PC-9 (cell line): ENCODE measurements at regions not wholly inside any gene's neighbourhood (a gene's known extent, or its start where the extent isn't known, plus 50 kb on each side); places are given as distances from the start of the nearest gene placed in this dataset.

Experiments used
- BruUV-seq: library from RNA; stranded (reverse); fragments of 400-500 nt; replicated peaks from 2 replicates; lab custom pipeline; 2021; lab: Mats Ljungman, UMichigan
- CTCF ChIA-PET: fragments of 300-600 bp; sonication (Branson Sonifier 250); formaldehyde crosslinking; loops from one replicate; lab custom pipeline; 2022; ENCODE audit warnings: antibody characterized with exemption; lab: Charles Lee
- POLR2A ChIA-PET: fragments of 300-600 bp; sonication (Branson Sonifier 250); formaldehyde crosslinking; loops from one replicate; lab custom pipeline; 2022; ENCODE audit warnings: antibody characterized with exemption; ENCODE audit not compliant: unreplicated experiment; lab: Charles Lee
- DNase-seq, 2 experiments: peaks; one replicate each; pipeline versions ENCODE4 v3.0.0 to v3.0.0-alpha.2; 2015 to 2022; ENCODE audit warnings: mixed read lengths in 1 of 2
- H2AFZ ChIP-seq: fragments of 200-600 bp; sonication (generic); 2 replicates; pipeline ENCODE4 v1.8.1; 2017; ENCODE audit warnings: antibody characterized with exemption
- H3F3A ChIP-seq: fragments of 200-600 bp; sonication (generic); 2 replicates; pipeline ENCODE4 v1.8.1; 2017; ENCODE audit warnings: antibody characterized with exemption, mild to moderate bottlenecking, low read depth; ENCODE audit not compliant: insufficient read depth
- H3K27ac ChIP-seq: fragments of 200-600 bp; sonication (generic); 2 replicates; pipeline ENCODE4 v1.6.1; 2016; ENCODE audit warnings: mixed run types
- H3K27me3 ChIP-seq: fragments of 200-600 bp; sonication (generic); 2 replicates; pipeline ENCODE4 v1.6.1; 2016; ENCODE audit warnings: low read depth, mixed run types; ENCODE audit not compliant: insufficient read depth
- H3K36me3 ChIP-seq: fragments of 200-600 bp; sonication (generic); 2 replicates; pipeline ENCODE4 v1.6.1; 2016; ENCODE audit warnings: low read depth, mixed run types
- H3K4me1 ChIP-seq: fragments of 200-600 bp; sonication (generic); replicated peaks from 2 replicates; pipeline ENCODE4 v1.6.1; 2016; ENCODE audit warnings: mixed run types; ENCODE audit not compliant: insufficient read depth
- H3K4me2 ChIP-seq: fragments of 200-600 bp; sonication (generic); 2 replicates; pipeline ENCODE4 v1.6.1; 2017; ENCODE audit warnings: mixed run types
- H3K4me3 ChIP-seq: fragments of 200-600 bp; sonication (generic); 2 replicates; pipeline ENCODE4 v1.6.1; 2016; ENCODE audit warnings: mixed run types
- H3K79me2 ChIP-seq: fragments of 200-600 bp; sonication (generic); 2 replicates; pipeline ENCODE4 v1.6.1; 2017; ENCODE audit warnings: low read depth, mixed run types
- H3K9me2 ChIP-seq: fragments of 200-600 bp; sonication (generic); 2 replicates; pipeline ENCODE4 v1.8.1; 2017; ENCODE audit warnings: mild to moderate bottlenecking; ENCODE audit not compliant: insufficient read depth
- H3K9me3 ChIP-seq: fragments of 200-600 bp; sonication (generic); 2 replicates; pipeline ENCODE4 v1.8.1; 2016; ENCODE audit warnings: low read depth; ENCODE audit not compliant: insufficient read depth
- H4K20me1 ChIP-seq: fragments of 200-600 bp; sonication (generic); 2 replicates; pipeline ENCODE4 v1.8.1; 2017; ENCODE audit not compliant: insufficient read depth
- CTCF ChIP-seq: fragments of 200-600 bp; sonication (generic); conservative IDR thresholded peaks from 2 replicates; pipeline ENCODE4 v1.6.1; 2017; ENCODE audit warnings: mixed run types, antibody characterized with exemption, mild to moderate bottlenecking, moderate library complexity
- EZH2 ChIP-seq: fragments of 200-600 bp; sonication (generic); IDR thresholded peaks from 2 replicates; pipeline ENCODE4 v1.8.0; 2017; ENCODE audit warnings: antibody characterized with exemption, low read depth
- intact Hi-C: fragments of 100-400 bp; cut with micrococcal nuclease; formaldehyde crosslinking; loops from one replicate; pipeline ENCODE4 v1.10.0; 2022; ENCODE audit not compliant: unreplicated experiment

DNA sequence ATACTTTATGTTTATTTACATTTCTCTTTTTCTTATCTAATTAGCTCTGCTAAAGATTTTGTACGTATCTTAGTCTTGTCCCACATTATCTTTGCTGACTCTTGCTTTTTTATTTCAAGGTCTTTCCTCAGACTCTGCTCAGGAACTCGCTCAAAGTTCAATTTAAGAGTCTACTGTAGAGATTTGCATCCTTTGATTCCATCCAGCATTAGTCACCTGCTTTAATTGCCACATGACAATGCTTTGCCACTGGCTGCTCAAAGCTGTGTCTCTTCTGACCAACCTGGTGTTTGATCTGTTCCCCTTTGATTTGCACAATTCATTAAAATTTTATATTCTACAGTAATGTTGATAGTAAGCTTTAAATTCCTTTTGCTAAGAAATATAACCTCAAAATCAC lies 157.9 kb upstream of the FREM2 start:
- no TSS peak for BruUV-seq
- H3K9me2 ChIP-seq = peaks cover under 1% of the 10 kb centered on the region; the same call in 1 of the 2 replicates
- ChIA-PET CTCF (no interaction called here), POLR2A (no interaction called here)
- H3K27ac ChIP-seq = no peak overlapping the region
- H3K9me3 ChIP-seq = no peaks in the 10 kb centered on the region
- no peaks in the 10 kb centered on the region for H3K27me3 ChIP-seq
- H2AFZ ChIP-seq = no peak overlapping the region
- no peak overlapping the region for H3K4me2 ChIP-seq
- no peaks in the 10 kb centered on the region for H3F3A ChIP-seq
- DNase-seq = no peak
- H3K4me1 ChIP-seq = no peaks in the 10 kb centered on the region
- no peaks in the 10 kb centered on the region for H3K79me2 ChIP-seq
- no peak overlapping the region for H3K4me3 ChIP-seq
- intact Hi-C loops = no loop called here
- TF ChIP-seq EZH2 (no peak), CTCF (no peak)
- H3K36me3 ChIP-seq = no peaks in the 10 kb centered on the region
- no peaks in the 10 kb centered on the region for H4K20me1 ChIP-seq

GRCh38 chr13:38530492-38530891 lies 156.4 kb upstream of the FREM2 start:
- Histone ChIP-seq H3K4me2 (no peak overlapping the region), H3K27me3 (no peaks in the 10 kb centered on the region), H3K79me2 (no peaks in the 10 kb centered on the region), H3K27ac (no peak overlapping the region), H2AFZ (no peak overlapping the region), H3K9me3 (no peaks in the 10 kb centered on the region), H3K4me1 (no peaks in the 10 kb centered on the region), H3K4me3 (no peak overlapping the region), H3K36me3 (no peaks in the 10 kb centered on the region), H4K20me1 (no peaks in the 10 kb centered on the region), H3F3A (no peaks in the 10 kb centered on the region), H3K9me2 (no peaks in the 10 kb centered on the region)
- POLR2A ChIA-PET = interaction anchor here (0.6 kb wide), 1 partner anchor 1688 kb away, joined by 3 read pairs; no protein-coding TSS in a partner anchor
- TF ChIP-seq EZH2 = no peak
- peak; percentile 55 for TF ChIP-seq CTCF
- intact Hi-C loops = loop anchor here (5.0 kb wide), 1 partner anchor 658 kb away; no protein-coding TSS in a partner anchor
- BruUV-seq = no TSS peak
- CTCF ChIA-PET = no interaction called here
- no peak for DNase-seq

GRCh38 chr13:38535261-38535660 lies 151.6 kb upstream of the FREM2 start:
- BruUV-seq = no TSS peak
- POLR2A ChIA-PET = no interaction called here

More at GRCh38 chr13:38535261-38535660, 151.6 kb upstream of the FREM2 start:
- no peak for TF ChIP-seq CTCF
- no peak for TF ChIP-seq EZH2
- Histone ChIP-seq H2AFZ (no peak overlapping the region), H3K4me1 (no peaks in the 10 kb centered on the region), H3K27me3 (no peaks in the 10 kb centered on the region), H3K9me3 (no peaks in the 10 kb centered on the region), H3K4me2 (no peak overlapping the region), H3K27ac (no peak overlapping the region), H3K9me2 (no peaks in the 10 kb centered on the region), H3K79me2 (no peaks in the 10 kb centered on the region), H3K36me3 (no peaks in the 10 kb centered on the region), H3K4me3 (no peak overlapping the region), H3F3A (no peaks in the 10 kb centered on the region), H4K20me1 (no peaks in the 10 kb centered on the region)
- intact Hi-C loops = no loop called here
- DNase-seq = no peak
- CTCF ChIA-PET = no interaction called here
